HG03460 (cell line): ENCODE measurements at regions not wholly inside any gene's neighbourhood (a gene's known extent, or its start where the extent isn't known, plus 50 kb on each side); places are given as distances from the start of the nearest gene placed in this dataset.

Experiments
- ATAC-seq: cut with Tn5 transposase; IDR thresholded peaks from one replicate; pipeline ENCODE4 v1.9.1; 2021; ENCODE audit not compliant: unreplicated experiment

DNA sequence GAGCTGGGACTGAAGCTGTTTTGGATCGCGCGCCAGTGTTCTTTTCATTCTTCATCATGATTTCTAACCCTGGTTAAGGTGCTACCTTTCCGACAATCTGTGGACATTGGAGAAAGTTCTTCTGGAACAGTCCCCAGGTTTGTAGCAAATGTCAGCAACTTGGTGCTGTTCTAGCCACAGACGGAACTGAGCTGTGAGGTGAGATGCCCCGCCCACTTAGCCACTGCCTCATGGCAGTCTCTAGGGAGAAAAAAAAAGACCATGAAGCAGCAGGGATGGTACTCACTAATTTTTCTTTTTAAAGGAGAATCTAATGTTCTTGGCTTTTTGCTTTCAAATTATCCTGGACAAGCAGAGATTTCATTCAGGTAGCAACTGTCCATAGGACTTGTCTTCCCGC, 72.1 kb upstream of the STK32A start:
- no peak for ATAC-seq

GRCh38 chr5:147167529-147167928, 67.3 kb upstream of the STK32A start:
- no peak for ATAC-seq

GRCh38 chr5:147168578-147169327, 66.1 kb upstream of the STK32A start:
- no peak for ATAC-seq

DNA sequence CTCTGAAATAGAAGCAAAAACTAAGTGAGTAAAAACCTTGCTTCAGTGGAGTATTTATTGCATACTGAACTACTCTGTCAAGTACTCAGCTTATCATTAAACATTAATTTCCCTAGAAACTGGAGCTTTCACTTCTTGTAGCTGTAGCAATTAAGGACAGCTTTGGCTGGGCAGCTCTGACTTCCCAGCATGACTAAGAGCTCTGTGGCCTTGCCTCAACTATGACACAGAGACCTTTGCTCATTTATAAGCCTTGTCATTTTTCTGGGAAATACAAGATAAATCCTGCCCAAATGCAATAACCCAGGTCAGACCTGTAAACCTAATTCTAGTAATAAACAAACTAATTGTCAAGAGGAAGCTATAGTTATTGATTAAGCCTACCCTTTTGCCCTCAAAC, 65.4 kb upstream of the STK32A start:
- peak; percentile 76 for ATAC-seq

DNA sequence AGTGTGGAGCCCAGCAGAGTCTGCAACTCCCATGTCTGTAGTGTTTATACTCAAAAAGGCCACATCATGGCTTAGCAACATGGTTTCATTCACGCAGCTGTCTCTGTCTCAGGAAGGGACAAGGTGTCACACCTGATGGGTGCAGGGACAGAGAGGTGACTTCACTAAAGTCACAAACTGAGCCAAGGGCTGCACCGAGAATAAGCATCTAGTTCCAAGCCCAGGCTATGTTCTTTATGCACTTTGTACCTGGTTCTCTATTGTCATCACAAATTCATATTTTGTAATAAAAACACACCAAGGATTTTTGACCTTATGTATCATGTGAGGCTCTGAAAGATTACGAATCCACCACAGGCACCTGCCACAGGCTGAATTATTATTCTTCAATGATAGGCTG, 64.9 kb upstream of the STK32A start:
- ATAC-seq: peak; percentile 34

DNA sequence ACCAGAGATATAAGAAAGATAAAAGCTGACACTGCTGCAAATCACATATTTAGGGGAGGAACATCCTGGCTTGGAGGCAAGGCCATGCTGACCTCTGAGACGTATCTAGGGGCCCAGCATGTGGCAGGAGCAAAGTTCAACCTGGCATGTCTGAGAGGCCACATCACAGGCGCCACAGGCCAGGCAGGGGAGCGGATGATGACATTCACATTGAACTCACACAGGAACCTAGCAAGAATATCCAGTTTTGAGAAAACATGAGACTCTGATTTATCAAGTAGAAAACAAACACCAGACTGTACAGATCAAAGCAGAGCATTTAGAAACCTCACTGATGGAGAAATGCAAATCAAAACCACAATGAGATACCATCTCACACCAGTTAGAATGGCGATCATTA, 64.2 kb upstream of the STK32A start:
- ATAC-seq: peak; percentile 69

GRCh38 chr5:147174671-147175265, 60.1 kb upstream of the STK32A start:
- ATAC-seq: no peak

- no peak for ATAC-seq
Measured at GRCh38 chr5:147175516-147176097, 59.2 kb upstream of the STK32A start.

GRCh38 chr5:147176422-147176821, 58.4 kb upstream of the STK32A start:
- ATAC-seq: no peak

DNA sequence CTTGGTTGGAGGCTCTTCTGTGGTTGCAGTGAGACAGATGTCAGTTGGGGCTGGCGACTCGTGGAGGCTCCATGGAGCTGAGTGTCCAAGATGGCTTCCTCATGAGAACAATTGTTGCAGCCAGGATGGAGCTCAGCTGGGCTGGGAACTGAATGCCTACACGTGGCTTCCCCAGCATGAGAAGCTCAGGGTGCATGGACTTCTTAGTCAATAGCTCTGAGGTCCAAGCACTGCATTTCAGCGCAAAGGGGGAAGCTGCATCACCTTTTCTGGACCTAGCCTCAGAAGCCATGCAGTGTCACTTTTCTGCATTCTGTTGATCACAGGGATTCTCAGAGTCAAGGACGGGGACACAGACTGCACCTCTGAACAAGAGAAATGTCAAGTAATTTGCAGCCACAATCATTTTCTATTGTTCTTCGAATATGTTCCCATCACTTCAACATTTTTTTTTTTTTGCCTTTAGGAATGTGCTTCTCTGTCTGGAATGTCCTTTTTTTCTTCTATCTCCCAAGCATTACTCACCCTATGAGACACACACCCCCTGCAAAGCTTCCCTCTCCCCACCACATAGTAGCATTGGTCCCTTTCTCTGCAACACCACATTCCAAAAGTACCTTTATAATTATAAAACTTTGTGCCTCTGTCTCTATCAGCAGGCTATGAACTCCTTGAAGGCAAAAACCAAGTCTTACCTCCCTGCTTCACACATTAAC, 57.5 kb upstream of the STK32A start:
- no peak for ATAC-seq

- no peak for ATAC-seq
Measured at GRCh38 chr5:147179562-147180147, 55.2 kb upstream of the STK32A start.

DNA sequence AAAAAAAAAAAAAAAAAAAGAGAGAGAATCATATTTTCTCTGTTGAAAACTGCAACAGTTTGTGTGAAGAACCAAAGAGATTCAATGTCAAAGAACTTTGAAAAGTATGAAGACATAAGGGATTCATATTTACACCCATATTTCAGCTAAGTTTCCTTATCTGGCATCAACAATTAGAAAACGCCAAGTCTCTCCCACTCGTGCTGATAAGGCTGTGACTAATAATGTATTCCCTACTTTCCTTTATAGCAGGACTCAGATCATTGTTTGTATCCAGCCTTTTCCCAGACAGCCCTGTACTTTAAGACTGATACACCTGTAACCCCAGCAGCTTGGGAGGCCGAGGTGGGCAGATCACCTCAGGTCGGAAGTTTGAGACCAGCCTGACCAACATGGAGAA, 54.1 kb upstream of the STK32A start:
- ATAC-seq: no peak
